Large intestine (tissue), 3 donors: ENCODE measurements at regions not wholly inside any gene's neighbourhood (a gene's known extent, or its start where the extent isn't known, plus 50 kb on each side); places are given as distances from the start of the nearest gene placed in this dataset.
"Not testable (repeated sequence)": the region's sequence is repeated elsewhere in the genome, so short reads cannot be mapped to it uniquely, and the experiment has no call there.

Source experiments
- DNase-seq, 2 donors: peaks; one replicate each; pipeline versions ENCODE4 v3.0.0 to v3.0.0-alpha.2; 2013
- H3K27ac ChIP-seq: one replicate; pipeline ENCODE4 v1.5.1; 2013; ENCODE audit warnings: low read length
- H3K27me3 ChIP-seq: 2 replicates; pipeline ENCODE4 v1.6.1; 2013; ENCODE audit warnings: low read length; ENCODE audit not compliant: control insufficient read depth, insufficient read depth
- H3K36me3 ChIP-seq: 2 replicates; pipeline ENCODE4 v1.6.1; 2013; ENCODE audit warnings: low read length; ENCODE audit not compliant: control insufficient read depth, insufficient read depth
- H3K4me1 ChIP-seq: one replicate; pipeline ENCODE4 v1.6.1; 2013; ENCODE audit warnings: low read length; ENCODE audit not compliant: control insufficient read depth, insufficient read depth
- H3K4me3 ChIP-seq: one replicate; pipeline ENCODE4 v1.5.1; 2013; ENCODE audit warnings: low read length
- H3K9me3 ChIP-seq: one replicate; pipeline ENCODE4 v1.6.1; 2013; ENCODE audit warnings: mild to moderate bottlenecking, low read depth, low read length, moderate library complexity; ENCODE audit not compliant: control insufficient read depth
- WGBS: methylation state at CpG from one replicate; pipeline ENCODE4 v1.1.5; 2013; ENCODE audit warnings: low lambda C conversion rate; ENCODE audit not compliant: insufficient coverage; 5-methylcytosine and 5-hydroxymethylcytosine counted together

GRCh38 chr6:134809130-134809529, 140.8 kb downstream of the ALDH8A1 start:
- Histone ChIP-seq H3K36me3 (no peaks in the 10 kb centered on the region), H3K27ac (no peak overlapping the region), H3K27me3 (no peaks in the 10 kb centered on the region), H3K4me1 (no peaks in the 10 kb centered on the region), H3K9me3 (no peaks in the 10 kb centered on the region), H3K4me3 (no peak overlapping the region)
- no peak for DNase-seq
- WGBS = 100% methylated on average over 1 of the region's 4 CpGs

- H3K36me3 ChIP-seq = no peaks in the 10 kb centered on the region
- no peaks in the 10 kb centered on the region for H3K4me1 ChIP-seq
- H3K9me3 ChIP-seq = no peaks in the 10 kb centered on the region
- H3K27me3 ChIP-seq = no peaks in the 10 kb centered on the region
- H3K27ac ChIP-seq = no peak overlapping the region
- no peak for DNase-seq
- H3K4me3 ChIP-seq = no peak overlapping the region
- WGBS = no CpG with 5 or more reads among the region's 5 CpGs
Observed at GRCh38 chr6:134806180-134806798, 143.6 kb downstream of the ALDH8A1 start.

GRCh38 chr6:134805168-134805567, 144.7 kb downstream of the ALDH8A1 start:
- H3K27me3 ChIP-seq = no peaks in the 10 kb centered on the region
- peak in 1 of 2 donors; percentile 27 for DNase-seq
- WGBS = 0% methylated on average over 1 of the region's 6 CpGs
- H3K4me1 ChIP-seq = no peaks in the 10 kb centered on the region
- no peaks in the 10 kb centered on the region for H3K36me3 ChIP-seq
- no peaks in the 10 kb centered on the region for H3K9me3 ChIP-seq
- H3K4me3 ChIP-seq = no peak overlapping the region
- no peak overlapping the region for H3K27ac ChIP-seq

GRCh38 chr6:134804311-134804710, 145.6 kb downstream of the ALDH8A1 start:
- not testable (repeated sequence) for H3K9me3 ChIP-seq, DNase-seq, H3K4me1 ChIP-seq, H3K4me3 ChIP-seq, H3K27me3 ChIP-seq, H3K27ac ChIP-seq, H3K36me3 ChIP-seq
- WGBS = no CpG with 5 or more reads among the region's 10 CpGs

GRCh38 chr6:134802426-134803058, 147.4 kb downstream of the ALDH8A1 start:
- no peaks in the 10 kb centered on the region for H3K27me3 ChIP-seq
- H3K9me3 ChIP-seq = no peaks in the 10 kb centered on the region
- no peak for DNase-seq
- H3K4me1 ChIP-seq = no peaks in the 10 kb centered on the region
- WGBS = 0% methylated on average over 1 of the region's 5 CpGs
- no peak overlapping the region for H3K4me3 ChIP-seq
- no peaks in the 10 kb centered on the region for H3K36me3 ChIP-seq
- no peak overlapping the region for H3K27ac ChIP-seq

- Histone ChIP-seq H3K27ac (no peak overlapping the region), H3K4me1 (no peaks in the 10 kb centered on the region), H3K27me3 (no peaks in the 10 kb centered on the region), H3K9me3 (no peaks in the 10 kb centered on the region), H3K36me3 (no peaks in the 10 kb centered on the region), H3K4me3 (no peak overlapping the region)
- WGBS = no CpG with 5 or more reads among the region's 7 CpGs
- no peak for DNase-seq
Observed at GRCh38 chr6:134797400-134798113, 152.3 kb downstream of the ALDH8A1 start.

GRCh38 chr6:134795691-134796090, 154.2 kb downstream of the ALDH8A1 start:
- Histone ChIP-seq H3K36me3 (no peaks in the 10 kb centered on the region), H3K4me3 (no peak overlapping the region), H3K9me3 (peaks cover 11% of the 10 kb centered on the region), H3K4me1 (no peaks in the 10 kb centered on the region), H3K27ac (no peak overlapping the region), H3K27me3 (no peaks in the 10 kb centered on the region)
- WGBS = 83% methylated on average over 1 of the region's 1 CpG
- no peak for DNase-seq

GRCh38 chr6:134795001-134795400, 154.9 kb downstream of the ALDH8A1 start:
- Histone ChIP-seq H3K4me3 (no peak overlapping the region), H3K27me3 (no peaks in the 10 kb centered on the region), H3K27ac (no peak overlapping the region), H3K4me1 (no peaks in the 10 kb centered on the region), H3K9me3 (peaks cover 13% of the 10 kb centered on the region), H3K36me3 (no peaks in the 10 kb centered on the region)
- DNase-seq = no peak
- no CpG with 5 or more reads among the region's 7 CpGs for WGBS

- not testable (repeated sequence) for H3K36me3 ChIP-seq, H3K27ac ChIP-seq, H3K4me3 ChIP-seq, H3K4me1 ChIP-seq, DNase-seq, H3K27me3 ChIP-seq
- WGBS = 100% methylated on average over 1 of the region's 2 CpGs
- peaks cover 17% of the 10 kb centered on the region for H3K9me3 ChIP-seq
Observed at GRCh38 chr6:134791243-134791843, 158.6 kb downstream of the ALDH8A1 start.

GRCh38 chr6:134787261-134787877, 162.5 kb downstream of the ALDH8A1 start:
- Histone ChIP-seq H3K4me1 (no peaks in the 10 kb centered on the region), H3K4me3 (no peak overlapping the region), H3K27ac (no peak overlapping the region), H3K27me3 (no peaks in the 10 kb centered on the region), H3K36me3 (no peaks in the 10 kb centered on the region), H3K9me3 (peaks cover 17% of the 10 kb centered on the region)
- DNase-seq = no peak
- 100% methylated on average over 1 of the region's 6 CpGs for WGBS
